HepG2 (cell line): ENCODE measurements at regions not wholly inside any gene's neighbourhood (a gene's known extent, or its start where the extent isn't known, plus 50 kb on each side); places are given as distances from the start of the nearest gene placed in this dataset.

Source experiments
- BCL3 ChIP-seq: sonication (generic); formaldehyde crosslinking; IDR thresholded peaks from 2 replicates; pipeline ENCODE4 v1.5.1; 2020; ENCODE audit warnings: mild to moderate bottlenecking, missing genetic modification reagents, moderate library complexity
- CTCF ChIP-seq: sonication (generic); formaldehyde crosslinking; IDR thresholded peaks from 2 replicates; pipeline ENCODE4 v1.5.0; 2020; ENCODE audit warnings: mild to moderate bottlenecking, missing genetic modification reagents, moderate library complexity
- E2F5 ChIP-seq: sonication (generic); formaldehyde crosslinking; conservative IDR thresholded peaks from 2 replicates; pipeline ENCODE4 v1.4.0; 2020; ENCODE audit warnings: missing genetic modification reagents
- EP300 ChIP-seq, 3 experiments: sonication (generic) in 1 of 3; formaldehyde crosslinking in 1 of 3; IDR thresholded peaks; 2 replicates each; pipeline versions ENCODE4 v1.5.1 to v1.6.1; 2011 to 2020; ENCODE audit warnings: low read depth in 2 of 3, low read length in 2 of 3, borderline replicate concordance in 1 of 3, improper control_type of control experiment in 1 of 3, mild to moderate bottlenecking in 1 of 3, missing genetic modification reagents in 1 of 3, moderate library complexity in 1 of 3
- POLR2A ChIP-seq, 2 experiments: IDR thresholded peaks; 2 replicates each; pipeline ENCODE4 v1.6.1; 2011; ENCODE audit warnings: low read depth in 2 of 2, low read length in 2 of 2, mild to moderate bottlenecking in 1 of 2, moderate library complexity in 1 of 2; ENCODE audit not compliant: insufficient read depth in 1 of 2
- SP1 ChIP-seq, 2 experiments: fragments of 450-650 bp in 1 of 2; sonication (generic) in 1 of 2; formaldehyde crosslinking in 1 of 2; IDR thresholded peaks; 2 replicates each; pipeline versions ENCODE4 v1.4.0 to v1.6.1; 2016 to 2020; ENCODE audit warnings: missing genetic modification reagents in 1 of 2
- SRF ChIP-seq: IDR thresholded peaks from 2 replicates; pipeline ENCODE4 v1.6.1; 2011; ENCODE audit warnings: mild to moderate bottlenecking, low read depth, low read length, moderate library complexity
- STAT5B ChIP-seq: sonication (generic); formaldehyde crosslinking; IDR thresholded peaks from 2 replicates; pipeline ENCODE4 v1.4.0; 2020; ENCODE audit warnings: missing genetic modification reagents
- ZBTB33 ChIP-seq: sonication (generic); formaldehyde crosslinking; IDR thresholded peaks from 2 replicates; pipeline ENCODE4 v1.4.0; 2020; ENCODE audit warnings: missing genetic modification reagents
- ZNF225 ChIP-seq: sonication (generic); formaldehyde crosslinking; IDR thresholded peaks from 2 replicates; pipeline ENCODE4 v1.4.0; 2020; ENCODE audit warnings: mild to moderate bottlenecking, missing genetic modification reagents

- TF ChIP-seq CTCF (CRISPR knock-in tag) (no peak), ZBTB33 (no peak), STAT5B (CRISPR knock-in tag) (no peak), SRF (no peak), E2F5 (no peak), ZNF225 (no peak), EP300 (IDR thresholded peaks at IDR 0.05; ENCODE audit: low read depth in 2 of 2, low read length in 2 of 2) (no peak), EP300 (CRISPR knock-in tag; IDR thresholded peaks at IDR 0.05; ENCODE audit: borderline replicate concordance) (no peak), BCL3 (no peak), SP1 (IDR thresholded peaks at IDR 0.05) (no peak), SP1 (CRISPR knock-in tag; IDR thresholded peaks at IDR 0.05) (no peak), POLR2A (IDR thresholded peaks at IDR 0.05; ENCODE audit: insufficient read depth in 1 of 2, low read depth in 2 of 2, low read length in 2 of 2) (no peak)
Observed at GRCh38 chr9:119838210-119838609, 469.0 kb upstream of the BRINP1 start.
